Posterior vena cava (tissue), 2 donors: ENCODE measurements at regions not wholly inside any gene's neighbourhood (a gene's known extent, or its start where the extent isn't known, plus 50 kb on each side); places are given as distances from the start of the nearest gene placed in this dataset.
"Not testable (repeated sequence)": the region's sequence is repeated elsewhere in the genome, so short reads cannot be mapped to it uniquely, and the experiment has no call there.

Experiments
- DNase-seq: peaks from one replicate; pipeline ENCODE4 v3.0.0-alpha.2; 2020; ENCODE audit warnings: low spot score
- intact Hi-C, 2 donors: fragments of 100-400 bp; cut with DNase I; formaldehyde crosslinking; loops; one replicate each; pipeline versions ENCODE4 v1.14.1 to v1.14.2; 2022 to 2023
- donor health status: DM: yes; HTN: yes; CAD: no.
- donor health status: DM: yes; HTN: yes; CAD: no.

DNA sequence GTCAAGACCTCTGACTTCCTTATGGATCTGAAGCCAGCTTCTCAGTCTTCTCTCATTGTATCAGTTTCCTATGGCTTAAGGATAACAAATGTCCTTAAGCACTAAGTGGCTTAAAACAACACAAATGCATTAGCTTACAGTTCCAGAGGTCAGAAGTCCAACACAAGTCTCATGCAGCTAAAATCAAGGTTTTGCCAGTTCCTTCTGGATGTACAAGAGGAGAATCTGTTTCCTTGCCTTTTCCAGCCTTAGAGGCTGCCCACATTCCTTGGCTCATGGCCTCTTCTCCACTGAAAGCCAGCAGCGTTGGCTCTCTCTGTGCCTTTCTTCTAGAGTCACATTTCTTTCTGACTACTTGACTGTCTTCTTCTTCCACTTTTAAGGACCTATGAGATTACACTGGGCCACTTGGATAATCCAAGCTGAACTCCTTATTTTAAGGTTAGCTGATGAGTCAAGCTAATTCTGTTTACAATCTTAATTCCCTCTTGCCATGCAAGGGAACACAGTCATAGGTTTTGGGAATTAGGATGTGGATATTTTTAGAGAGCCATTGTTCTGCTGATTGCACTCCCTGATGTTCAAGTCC, 179.0 kb downstream of the BCAS1 start:
- no peak for DNase-seq
- intact Hi-C loops: no loop called here

DNA sequence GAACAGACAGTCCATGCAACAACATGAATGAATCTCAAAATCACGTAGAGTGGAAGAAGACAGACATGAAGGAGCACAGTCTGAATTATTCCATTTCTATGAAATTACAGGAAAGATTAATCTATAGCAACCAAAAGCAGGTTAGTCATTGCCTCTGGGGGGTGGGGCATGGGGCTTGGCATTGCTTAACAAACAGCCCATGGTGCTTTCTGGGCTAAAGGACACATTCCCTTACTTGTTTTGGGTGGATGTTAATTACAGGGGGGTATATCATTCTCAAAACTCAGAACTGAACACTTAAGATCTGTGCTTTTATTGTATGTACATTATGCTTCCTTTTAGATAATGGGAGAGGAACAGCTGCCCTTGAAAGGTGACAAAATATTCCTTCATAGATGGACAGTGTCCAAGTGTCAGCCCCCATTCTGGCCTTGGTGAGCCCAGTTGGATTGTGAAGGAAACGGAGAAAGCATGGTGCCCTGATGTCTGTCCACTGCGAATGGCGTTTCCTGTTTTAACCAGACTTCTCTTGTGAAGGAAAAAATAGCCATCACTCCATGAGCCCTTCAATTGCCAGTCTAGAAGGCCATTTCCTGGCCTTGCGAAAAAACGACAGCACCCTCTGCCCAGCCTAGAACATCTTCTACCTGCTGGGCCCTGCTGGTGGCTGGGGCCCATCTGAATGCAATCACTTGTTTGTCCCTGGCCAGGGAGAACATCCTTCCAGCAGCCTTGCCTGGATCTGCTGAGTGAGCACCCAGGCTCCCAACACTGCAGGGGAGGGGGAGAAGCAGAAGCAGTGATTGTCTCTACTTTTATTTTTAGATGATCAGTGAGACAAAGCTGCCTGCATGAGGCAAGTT, 179.7 kb downstream of the BCAS1 start:
- no peak for DNase-seq
- intact Hi-C loops: no loop called here

DNA sequence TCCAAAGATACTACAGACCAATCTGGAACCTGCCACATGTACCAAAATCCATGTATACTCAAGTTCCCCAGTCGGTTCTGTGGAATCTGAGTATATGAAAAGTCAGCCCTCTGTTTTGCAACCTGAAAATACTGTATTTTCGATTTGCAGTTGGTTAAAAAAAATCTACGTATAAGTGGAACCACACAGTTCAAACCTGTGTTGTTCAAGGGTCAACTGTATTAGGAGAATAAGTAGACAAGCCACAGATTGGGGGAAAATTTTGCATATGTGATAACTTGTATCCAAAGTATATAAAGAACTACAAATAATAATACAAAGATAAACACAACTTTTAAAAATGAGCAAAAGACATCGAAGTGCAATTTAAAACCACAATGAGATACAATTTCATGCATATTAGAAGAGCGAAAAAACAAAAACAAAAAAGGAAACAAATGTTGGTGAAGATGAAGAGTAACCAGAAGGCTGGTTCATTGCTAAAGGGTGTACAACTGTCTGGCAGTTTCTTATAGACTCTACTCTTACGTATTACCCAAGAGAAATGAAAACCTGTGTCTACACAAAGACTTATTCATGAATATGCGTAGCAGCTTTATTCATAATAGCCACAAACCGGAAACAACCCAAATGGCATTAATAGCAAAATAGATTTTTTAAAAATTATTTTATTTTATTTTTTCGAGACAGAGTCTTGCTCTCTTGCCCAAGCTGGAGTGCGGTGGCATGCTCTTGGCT, 180.8 kb downstream of the BCAS1 start:
- intact Hi-C loops: no loop called here
- DNase-seq: no peak

DNA sequence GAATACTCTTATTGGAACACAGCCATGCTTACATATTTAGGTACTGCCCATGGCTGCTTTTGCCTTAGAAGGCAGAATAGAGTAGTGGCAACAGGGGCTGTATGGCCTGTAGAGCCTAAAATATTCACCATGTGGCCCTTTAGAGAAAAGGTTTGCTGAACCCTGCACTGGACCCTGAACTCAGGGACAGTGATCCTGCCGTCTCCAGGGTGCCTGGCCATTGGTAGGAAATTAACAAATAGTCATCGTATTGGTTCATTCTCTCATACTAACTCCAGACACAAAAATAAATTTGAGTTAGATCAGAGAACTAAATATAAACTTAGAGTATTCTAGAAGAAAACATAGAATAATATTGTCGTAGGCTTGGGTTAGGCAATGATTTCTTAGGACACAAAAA, 181.4 kb downstream of the BCAS1 start:
- intact Hi-C loops: no loop called here
- DNase-seq: no peak

DNA sequence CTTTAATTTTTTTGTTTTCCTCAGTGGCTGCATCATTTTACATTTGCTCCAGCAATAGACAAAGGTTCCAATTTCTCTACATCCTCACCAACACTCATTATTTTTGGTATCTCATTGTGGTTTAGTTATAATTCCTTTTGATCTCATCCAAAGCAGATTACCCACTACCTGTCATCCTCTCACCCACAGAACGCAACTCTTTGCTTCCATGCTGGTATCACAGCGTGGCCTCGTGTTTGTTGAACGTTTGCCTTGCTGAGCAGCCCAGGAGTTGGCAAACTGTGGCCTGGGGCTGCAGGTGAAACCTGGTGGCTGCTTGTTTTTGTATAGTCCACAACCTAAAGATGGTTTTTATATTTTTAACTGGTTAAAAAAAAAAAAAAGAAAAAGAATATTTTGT, 181.9 kb downstream of the BCAS1 start:
- no peak for DNase-seq
- intact Hi-C loops: no loop called here

DNA sequence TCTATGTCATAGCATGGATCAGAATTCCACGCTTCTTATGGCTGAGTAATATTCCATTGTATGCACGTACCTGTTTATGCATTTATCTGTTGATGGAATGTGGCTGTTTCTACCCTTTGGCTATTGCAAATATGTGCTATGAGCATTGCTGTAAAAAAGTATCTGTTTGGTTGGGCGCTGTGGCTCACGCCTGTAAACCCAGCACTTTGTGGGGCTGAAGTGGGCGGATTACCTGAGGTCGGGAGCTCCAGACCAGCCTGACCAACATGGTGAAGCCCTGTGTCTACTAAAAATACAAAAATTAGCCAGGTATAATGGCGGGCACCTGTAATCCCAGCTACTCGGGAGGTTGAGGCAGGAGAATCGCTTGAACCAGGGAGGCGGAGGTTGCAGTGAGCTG, 182.4 kb downstream of the BCAS1 start:
- intact Hi-C loops: no loop called here
- no peak for DNase-seq

DNA sequence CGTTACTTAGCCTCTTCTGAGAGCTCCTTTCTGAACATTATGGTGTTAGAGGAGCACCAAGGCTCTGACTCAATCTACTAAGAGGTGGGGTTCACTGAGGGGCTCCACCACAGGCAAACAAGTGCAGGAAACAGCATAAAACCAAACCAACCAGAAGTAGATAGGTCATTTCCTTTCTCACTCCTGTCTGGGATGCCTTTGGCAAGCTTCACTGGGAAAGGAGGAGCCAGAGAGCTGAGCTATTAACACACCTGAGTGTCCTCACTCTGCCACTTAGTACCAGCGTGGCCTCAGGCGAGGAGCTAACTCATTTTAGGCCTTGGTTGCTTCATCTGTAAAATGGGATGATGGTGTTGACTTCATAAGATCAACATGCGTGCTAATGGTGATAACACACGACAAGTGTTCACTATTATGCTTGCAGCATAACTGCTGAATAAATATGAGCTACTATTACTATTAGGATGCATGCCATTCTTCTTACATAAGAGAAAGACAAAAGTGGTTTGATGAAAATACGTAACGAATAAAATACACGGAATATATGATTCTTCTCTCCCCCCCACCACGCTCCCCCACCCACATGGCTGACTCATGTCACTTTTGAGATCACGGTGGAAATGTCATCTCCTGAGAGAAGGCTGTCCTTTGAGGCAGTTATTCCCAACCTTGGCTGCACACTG, 185.4 kb downstream of the BCAS1 start:
- no peak for DNase-seq
- intact Hi-C loops: no loop called here

DNA sequence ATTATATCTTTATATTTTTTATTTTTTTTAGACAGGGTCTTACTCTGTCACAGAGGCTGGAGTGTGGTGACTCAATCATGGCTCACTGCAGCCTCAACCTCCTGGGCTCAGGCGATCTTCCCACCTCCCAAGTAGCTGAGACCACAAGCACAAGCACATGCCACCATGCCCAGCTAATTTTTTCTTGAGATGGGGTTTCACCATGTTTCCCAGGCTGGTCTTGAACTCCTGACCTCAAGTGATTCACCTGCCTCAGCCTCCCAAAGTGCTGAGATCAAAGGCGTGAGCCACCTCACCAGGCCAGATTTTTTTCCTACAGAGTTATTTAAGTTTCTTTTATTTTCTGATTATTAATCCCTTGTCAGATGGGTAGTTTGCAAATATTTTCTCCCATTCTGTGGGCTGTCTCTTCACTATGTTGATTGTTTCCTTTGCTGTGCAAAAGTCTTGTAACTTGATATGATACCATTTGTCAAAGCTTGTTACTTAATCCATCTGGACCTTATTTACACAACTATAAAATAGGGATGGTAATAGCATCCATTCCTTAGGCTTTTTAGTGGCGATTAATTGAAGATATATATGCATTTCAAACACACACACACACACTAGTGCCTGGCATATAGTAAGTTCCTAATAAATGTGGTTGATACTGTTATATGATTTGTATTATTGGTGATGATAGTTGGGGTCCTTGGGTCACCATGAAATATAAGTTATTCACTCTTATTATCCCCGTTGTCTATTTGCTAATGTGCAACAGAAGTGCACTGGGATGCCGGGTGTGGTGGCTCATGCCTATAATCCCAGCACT, 187.1 kb downstream of the BCAS1 start:
- intact Hi-C loops: no loop called here
- no peak for DNase-seq

DNA sequence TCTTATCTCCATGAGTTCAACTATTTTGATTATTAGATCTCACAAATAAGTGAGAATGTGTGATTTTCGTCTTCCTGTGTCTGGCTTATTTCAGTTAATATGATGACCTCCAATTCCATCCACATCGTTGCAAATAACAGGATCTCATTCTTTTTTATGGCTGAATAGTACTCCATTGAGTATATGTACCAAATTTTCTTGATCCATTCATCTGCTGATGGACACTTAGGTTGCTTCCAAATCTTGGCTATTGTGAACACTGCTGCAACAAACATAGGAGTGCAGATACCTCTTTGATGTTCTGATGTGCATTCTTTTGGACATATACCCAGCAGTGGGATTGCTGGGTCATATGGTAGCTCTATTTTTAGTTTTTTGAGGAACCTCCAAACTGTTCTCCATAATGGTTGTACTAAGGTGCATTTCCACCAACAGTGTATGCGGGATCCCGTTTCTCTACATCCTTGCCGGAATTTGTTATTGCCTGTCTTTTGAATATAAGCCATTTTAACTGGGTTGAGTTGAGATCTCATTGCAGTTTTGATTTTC, 187.9 kb downstream of the BCAS1 start:
- intact Hi-C loops, DNase-seq: not testable (repeated sequence)

DNA sequence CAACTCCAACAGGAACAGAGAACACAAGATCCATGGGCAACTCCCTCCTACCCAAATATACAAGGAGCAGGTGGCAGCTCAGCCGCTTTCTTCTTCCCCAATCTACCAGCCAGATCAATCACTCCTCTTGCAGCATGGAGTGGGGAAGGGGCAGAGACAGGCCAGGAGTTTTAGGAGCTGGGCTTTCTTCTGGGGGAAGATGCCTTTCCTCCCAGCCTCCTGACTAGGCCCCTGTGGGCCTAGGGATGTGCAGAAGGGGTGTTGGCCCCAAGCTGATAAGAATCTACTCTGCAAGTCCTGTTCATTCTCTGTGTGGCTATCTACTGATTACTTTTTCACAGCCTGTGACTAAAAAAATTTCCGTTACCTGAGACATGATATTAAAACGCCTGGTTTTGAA, 189.0 kb downstream of the BCAS1 start:
- intact Hi-C loops: no loop called here
- no peak for DNase-seq

DNA sequence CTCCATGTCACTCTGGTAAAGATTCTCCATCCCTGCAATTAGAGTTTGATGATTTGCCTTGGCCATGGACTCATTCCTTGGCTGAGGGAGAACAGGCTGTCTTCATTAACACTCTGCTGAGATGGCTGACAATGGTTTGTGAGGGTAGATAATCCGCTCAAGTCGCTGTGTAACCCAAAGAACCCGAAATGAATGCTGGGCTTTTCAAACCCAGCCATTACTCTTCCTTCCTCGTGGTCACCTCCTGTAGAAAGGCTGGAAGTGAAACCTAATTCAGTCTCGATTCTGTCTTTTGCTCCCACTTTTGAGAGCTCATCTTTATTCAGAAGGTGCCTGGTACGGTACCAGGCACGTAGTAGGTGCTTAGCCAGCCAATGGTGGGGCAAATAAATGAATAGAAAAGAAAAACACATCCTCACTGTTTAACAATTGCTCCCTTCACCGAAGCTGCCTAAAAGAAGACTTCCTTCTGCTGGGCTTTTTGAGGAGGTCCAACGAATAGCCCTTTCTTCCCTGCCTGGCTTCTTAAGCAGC, 190.2 kb downstream of the BCAS1 start:
- DNase-seq: no peak
- intact Hi-C loops: no loop called here

DNA sequence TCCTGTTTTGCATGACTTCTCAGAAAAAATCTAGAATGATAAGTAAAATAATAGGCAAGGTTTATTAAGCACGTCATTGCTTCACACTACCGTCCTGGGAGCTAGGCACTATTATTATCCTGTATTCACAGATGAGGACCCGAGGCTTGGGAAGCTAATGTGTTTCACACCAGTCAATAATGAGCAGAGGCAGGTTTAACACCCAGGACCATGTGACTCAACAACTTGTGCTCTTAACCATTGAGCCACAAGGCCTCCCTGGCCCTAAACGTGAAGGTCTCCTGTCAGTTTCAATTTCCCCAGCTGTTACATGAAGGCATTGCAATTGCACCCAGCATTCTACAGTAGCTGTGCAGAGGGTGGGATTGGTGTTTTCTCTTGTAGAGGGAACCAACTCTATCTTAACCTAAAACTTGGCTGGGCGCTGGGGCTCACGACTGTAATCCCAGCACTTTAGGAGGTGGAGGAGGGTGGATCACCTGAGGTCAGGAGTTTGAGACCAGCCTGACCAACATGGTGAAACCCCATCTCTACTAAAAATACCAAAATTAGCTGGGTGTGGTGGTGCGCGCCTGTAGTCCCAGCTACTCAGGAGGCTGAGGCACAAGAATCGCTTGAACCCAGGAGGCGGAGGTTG, 191.2 kb downstream of the BCAS1 start:
- intact Hi-C loops: loop anchor here in 1 of 2 donors (10.0 kb wide), 1 partner anchor 1904 kb away; no protein-coding TSS in a partner anchor
- no peak for DNase-seq

DNA sequence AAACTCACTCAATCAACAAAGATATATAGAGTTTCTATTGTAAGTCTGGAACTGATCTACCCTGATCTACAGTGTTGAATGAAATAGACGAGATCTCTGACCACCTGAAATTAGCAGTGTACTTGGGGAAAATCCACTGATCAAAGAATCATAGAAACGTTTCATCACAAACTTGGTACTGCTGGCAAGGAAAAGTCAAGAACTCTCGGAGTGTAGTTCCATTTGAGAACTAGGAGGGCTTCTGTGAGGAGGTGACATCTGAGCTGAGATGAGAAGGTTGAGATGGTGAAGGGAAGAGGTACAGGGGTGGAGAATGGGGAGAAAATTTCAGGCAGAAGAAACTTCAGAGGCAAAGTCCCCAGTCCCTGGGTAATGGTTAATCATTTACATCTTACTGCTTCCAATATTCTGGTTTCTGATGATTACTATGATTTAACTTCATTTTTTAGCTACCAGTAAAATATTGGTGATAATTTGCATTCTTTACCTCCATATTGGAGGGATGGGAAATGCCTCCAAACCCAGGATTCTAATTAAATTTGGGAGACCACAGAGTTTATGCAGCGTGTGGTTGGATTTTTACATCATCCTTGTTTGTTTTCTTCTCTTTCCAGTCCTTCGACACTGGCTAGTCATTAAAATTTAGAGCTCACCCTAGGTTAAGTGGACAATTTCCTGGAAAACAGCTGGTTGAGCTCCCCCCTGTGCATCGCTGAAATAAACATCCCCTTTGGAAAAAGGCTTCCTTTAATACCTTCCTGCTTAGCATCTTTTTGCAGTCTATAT, 191.9 kb downstream of the BCAS1 start:
- intact Hi-C loops: loop anchor here in 1 of 2 donors (10.0 kb wide), 1 partner anchor 1904 kb away; no protein-coding TSS in a partner anchor
- DNase-seq: no peak

DNA sequence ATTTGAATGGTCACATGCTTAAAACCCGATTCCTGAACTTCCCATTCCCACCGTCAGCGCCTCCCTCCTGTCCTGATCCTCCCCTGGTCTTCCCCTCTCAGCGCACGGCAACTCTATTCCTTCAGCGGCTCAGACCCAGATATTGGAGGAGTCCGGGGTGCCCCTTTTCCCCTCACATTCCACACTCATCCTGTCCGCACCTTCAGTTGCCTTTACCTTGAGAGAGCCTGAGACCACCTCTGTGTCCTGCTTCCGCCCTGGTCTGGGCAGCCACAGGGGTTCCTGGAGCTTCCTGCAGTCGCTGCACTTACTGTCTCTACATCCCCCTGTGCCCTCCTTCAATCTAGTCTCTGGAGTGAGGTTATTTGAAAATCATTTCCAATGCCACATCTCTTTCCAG, 193.4 kb downstream of the BCAS1 start:
- no peak for DNase-seq
- intact Hi-C loops: loop anchor here in 1 of 2 donors (10.0 kb wide), 1 partner anchor 1902 kb away; no protein-coding TSS in a partner anchor

DNA sequence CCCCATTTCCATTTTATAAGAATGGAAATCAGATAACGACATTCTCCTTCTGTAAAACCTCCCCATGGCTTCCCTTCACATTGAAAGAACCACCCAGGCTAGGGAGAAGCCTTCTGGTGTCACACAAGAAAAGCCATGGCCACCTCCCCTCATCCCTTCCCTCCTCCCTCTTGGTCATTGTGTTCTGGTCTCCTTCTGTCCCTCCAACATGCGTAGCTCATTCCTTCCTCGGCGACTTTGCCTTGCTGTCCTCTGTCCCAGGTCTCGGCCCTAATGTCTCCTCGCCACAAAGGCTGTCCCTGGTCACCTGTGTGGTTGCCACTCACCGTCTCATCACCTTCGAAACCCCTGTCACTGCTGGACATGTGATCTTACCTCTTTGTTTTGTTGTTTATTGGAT, 193.9 kb downstream of the BCAS1 start:
- intact Hi-C loops: loop anchor here in 1 of 2 donors (10.0 kb wide), 1 partner anchor 1902 kb away; no protein-coding TSS in a partner anchor
- no peak for DNase-seq

DNA sequence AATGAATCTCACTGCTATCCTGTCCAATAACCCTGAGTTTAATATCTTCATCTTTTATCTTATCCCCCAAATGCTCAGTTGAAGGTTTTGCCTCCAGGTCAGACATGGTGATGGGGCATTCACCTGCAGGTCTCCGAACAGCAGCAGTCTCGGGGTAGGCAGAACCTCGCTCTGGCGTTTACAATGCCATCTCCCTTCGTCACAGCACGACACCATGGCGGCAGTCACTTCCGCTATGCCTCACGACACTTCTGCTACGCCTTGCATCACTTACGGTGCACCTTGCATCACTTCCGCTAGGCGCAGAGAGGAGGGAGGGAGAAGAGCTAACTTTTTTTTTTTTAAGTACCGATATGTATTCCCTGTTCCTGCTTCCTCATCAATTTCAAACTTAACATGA, 194.9 kb downstream of the BCAS1 start:
- DNase-seq: no peak
- intact Hi-C loops: loop anchor here in 1 of 2 donors (10.0 kb wide), 1 partner anchor 1901 kb away; no protein-coding TSS in a partner anchor

DNA sequence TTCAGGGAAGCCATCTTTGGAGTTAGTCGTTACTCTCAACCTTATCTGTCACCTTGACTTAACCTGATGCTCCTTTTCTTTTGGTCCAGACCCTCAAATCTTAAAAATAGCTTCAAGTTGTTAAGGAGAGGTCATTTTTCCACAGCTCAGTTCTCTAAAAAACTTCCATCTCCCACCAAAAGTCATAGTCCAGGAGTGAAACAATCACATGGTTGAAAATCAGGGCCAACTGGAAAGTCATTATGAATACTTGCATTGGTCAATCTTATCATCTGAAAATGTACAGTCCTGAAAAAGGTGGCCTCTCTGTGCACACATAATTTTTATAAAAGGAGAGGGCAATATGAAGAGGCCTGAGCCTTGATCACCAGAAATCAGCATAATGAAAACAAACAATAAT, 195.7 kb downstream of the BCAS1 start:
- no peak for DNase-seq
- intact Hi-C loops: loop anchor here (5.0 to 10.0 kb wide), 2 partner anchors 297 to 1900 kb away; no protein-coding TSS in a partner anchor
